ENCODE measurements at regions not wholly inside any gene's neighbourhood (a gene's known extent, or its start where the extent isn't known, plus 50 kb on each side); places are given as distances from the start of the nearest gene placed in this dataset.

GRCh38 chr11:105324156-105324555, 184.6 kb upstream of the CARD18 start:
- TF ChIP-seq EZH2 (IDR thresholded peaks at IDR 0.05; ENCODE audit: borderline replicate concordance, low read depth, low read length, poor library complexity, severe bottlenecking) (no peak), CTCF (conservative IDR thresholded peaks at IDR 0.05; ENCODE audit: low read depth, low read length) (no peak)

Measured in A673 (cell line).